ENCODE measurements at regions not wholly inside any gene's neighbourhood (a gene's known extent, or its start where the extent isn't known, plus 50 kb on each side); places are given as distances from the start of the nearest gene placed in this dataset.

DNA sequence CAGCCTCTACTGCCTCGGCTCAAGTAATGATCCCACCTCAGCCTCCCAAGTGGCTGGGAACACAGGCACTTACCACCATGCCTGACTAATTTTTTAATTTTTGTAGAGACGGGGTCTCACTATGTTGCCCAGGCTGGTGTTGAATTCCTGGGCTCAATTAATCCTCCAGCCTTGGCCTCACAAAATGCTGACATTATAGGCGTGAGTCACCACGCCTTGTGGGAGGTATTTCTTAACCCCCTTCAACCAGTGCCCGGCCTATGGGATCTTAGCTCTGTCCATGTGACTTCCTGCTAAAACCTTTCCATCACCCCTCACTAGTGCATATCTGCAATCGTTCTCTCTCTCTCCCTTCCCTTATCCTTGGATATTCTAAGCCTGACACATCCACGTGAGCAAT lies 86.4 kb downstream of the FOXD2 start:
- no peak for TF ChIP-seq EP300 (IDR thresholded peaks at IDR 0.05)
- TF ChIP-seq, protein P1, sequence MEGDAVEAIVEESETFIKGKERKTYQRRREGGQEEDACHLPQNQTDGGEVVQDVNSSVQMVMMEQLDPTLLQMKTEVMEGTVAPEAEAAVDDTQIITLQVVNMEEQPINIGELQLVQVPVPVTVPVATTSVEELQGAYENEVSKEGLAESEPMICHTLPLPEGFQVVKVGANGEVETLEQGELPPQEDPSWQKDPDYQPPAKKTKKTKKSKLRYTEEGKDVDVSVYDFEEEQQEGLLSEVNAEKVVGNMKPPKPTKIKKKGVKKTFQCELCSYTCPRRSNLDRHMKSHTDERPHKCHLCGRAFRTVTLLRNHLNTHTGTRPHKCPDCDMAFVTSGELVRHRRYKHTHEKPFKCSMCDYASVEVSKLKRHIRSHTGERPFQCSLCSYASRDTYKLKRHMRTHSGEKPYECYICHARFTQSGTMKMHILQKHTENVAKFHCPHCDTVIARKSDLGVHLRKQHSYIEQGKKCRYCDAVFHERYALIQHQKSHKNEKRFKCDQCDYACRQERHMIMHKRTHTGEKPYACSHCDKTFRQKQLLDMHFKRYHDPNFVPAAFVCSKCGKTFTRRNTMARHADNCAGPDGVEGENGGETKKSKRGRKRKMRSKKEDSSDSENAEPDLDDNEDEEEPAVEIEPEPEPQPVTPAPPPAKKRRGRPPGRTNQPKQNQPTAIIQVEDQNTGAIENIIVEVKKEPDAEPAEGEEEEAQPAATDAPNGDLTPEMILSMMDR (IDR thresholded peaks at IDR 0.05): no peak
- no peak for TF ChIP-seq POLR2AphosphoS5 (IDR thresholded peaks at IDR 0.05)
- no peak for TF ChIP-seq POLR2A (IDR thresholded peaks at IDR 0.05)

DNA sequence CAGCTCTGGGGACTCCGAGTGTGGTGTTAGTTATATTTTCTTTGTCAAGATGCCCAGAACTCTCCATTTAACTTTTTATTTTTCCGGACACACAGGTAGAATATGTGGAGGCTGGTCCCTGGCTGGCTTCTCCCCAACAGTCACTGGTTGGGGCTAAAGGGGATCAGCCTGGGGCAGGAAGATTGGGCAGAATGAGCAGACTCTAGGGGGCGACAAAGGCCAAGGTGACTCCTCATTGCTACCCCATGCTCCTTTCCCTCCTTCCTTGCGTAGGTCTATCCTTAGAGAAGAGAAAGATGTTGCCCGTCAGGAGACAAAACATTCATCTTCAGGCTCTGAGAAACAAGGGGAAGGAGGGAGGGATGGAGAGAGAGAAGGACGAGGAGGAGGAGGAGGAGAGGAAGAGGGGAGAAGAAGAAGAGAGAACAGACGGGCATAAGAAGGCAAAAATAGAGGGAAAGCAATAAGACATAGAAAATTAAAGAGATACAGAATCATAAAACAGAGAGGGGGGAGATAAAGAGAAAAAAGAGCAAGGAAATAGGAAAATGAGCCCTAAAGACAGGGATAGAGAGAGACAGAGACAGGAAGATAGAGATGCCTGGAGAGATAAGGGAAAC lies 89.9 kb downstream of the FOXD2 start:
- intact Hi-C loops (cut with DNase I): no loop called here
- H3K27me3 ChIP-seq: no peaks in the 10 kb centered on the region
- H3K4me1 ChIP-seq: peaks cover 0 to 3% (median 2%) of the 10 kb centered on the region in 4 donors
- WGBS, 2 donors: 24 to 54% methylated on average over 7 of the region's 7 CpGs
- no peak overlapping the region for H3K4me3 ChIP-seq
- H3K9me3 ChIP-seq: peaks cover 0 to 9% (median 2%) of the 10 kb centered on the region in 4 donors
- H3K36me3 ChIP-seq: no peaks in the 10 kb centered on the region
- H3K27ac ChIP-seq: no peak overlapping the region
- TF ChIP-seq, protein P1 (IDR thresholded peaks at IDR 0.05): peak in 2 of 4 experiments; percentile 17 to 35
- TF ChIP-seq EP300 (IDR thresholded peaks at IDR 0.05) (no peak), POLR2AphosphoS5 (IDR thresholded peaks at IDR 0.05) (no peak), POLR2A (IDR thresholded peaks at IDR 0.05) (no peak)
- DNase-seq: no peak

More for the DNA sequence above, 86.4 kb downstream of the FOXD2 start:
- H3K4me3 ChIP-seq: no peak overlapping the region
- H3K36me3 ChIP-seq: no peaks in the 10 kb centered on the region
- intact Hi-C loops (cut with DNase I): no loop called here
- peaks cover 0 to 5% (median under 1%) of the 10 kb centered on the region in 4 donors for H3K9me3 ChIP-seq
- DNase-seq: no peak
- no peaks in the 10 kb centered on the region for H3K27me3 ChIP-seq
- 74 to 82% methylated on average over 7 of the region's 7 CpGs for WGBS, 2 donors
- no peak overlapping the region for H3K27ac ChIP-seq
- H3K4me1 ChIP-seq: no peaks in the 10 kb centered on the region

DNA sequence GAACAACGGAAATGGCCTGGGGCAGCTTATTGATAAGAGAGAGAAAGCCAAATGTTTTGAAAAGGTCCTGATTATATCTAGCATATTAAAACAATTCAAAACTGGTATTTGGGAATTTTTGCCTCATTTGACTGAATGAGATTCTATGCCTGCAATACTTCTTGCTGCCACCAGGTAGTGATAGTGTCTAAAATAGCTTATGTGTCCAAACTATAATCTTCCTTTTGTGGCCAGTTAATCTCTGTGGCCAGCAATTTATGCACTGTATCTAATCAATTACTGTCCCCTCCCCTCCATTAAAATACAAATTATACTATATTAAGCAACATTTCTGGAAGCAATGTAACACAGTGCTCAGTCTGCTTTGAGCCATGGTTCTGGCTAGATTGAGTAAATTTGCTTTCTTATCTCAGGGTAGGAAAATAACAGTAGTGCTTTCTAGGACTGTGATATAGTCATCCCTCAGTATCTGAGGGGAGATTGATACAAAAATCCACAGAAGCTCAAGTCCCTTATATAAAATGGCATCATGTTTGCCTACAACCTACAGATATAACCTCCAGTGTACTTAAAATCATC lies 91.8 kb downstream of the FOXD2 start:
- Histone ChIP-seq H3K27me3 (no peaks in the 10 kb centered on the region), H3K27ac (no peak overlapping the region)

GRCh38 chr1:47532921-47533792 lies 95.3 kb downstream of the FOXD2 start:
- Histone ChIP-seq H3K9me3 (peaks cover 0 to 9% (median 2%) of the 10 kb centered on the region in 4 donors), H3K4me1 (peaks cover 0 to 19% (median 14%) of the 10 kb centered on the region in 4 donors), H3K27ac (peak overlapping the region in 3 of 4 donors; percentile 47 to 63 (median 58)), H3K4me3 (peak overlapping the region; percentile 29 to 53 (median 50)), H3K27me3 (no peaks in the 10 kb centered on the region), H3K36me3 (no peaks in the 10 kb centered on the region)
- 9 to 10% methylated on average over 54 of the region's 54 CpGs for WGBS, 2 donors
- intact Hi-C loops (cut with DNase I): loop anchor here (2.0 kb wide), 1 partner anchor 178 kb away; no protein-coding TSS in a partner anchor
- DNase-seq: peak; percentile 76
- peak in 1 of 4 donors; percentile 18 for TF ChIP-seq POLR2AphosphoS5 (IDR thresholded peaks at IDR 0.05)
- TF ChIP-seq EP300 (IDR thresholded peaks at IDR 0.05): no peak

More for the DNA sequence above, 91.8 kb downstream of the FOXD2 start:
- DNase-seq: no peak
- intact Hi-C loops (cut with DNase I): no loop called here
- WGBS, 2 donors: 80 to 84% methylated on average over 1 of the region's 1 CpG
- no peak overlapping the region for H3K4me3 ChIP-seq
- H3K4me1 ChIP-seq: peaks cover 0 to 19% (median 14%) of the 10 kb centered on the region in 4 donors
- no peaks in the 10 kb centered on the region for H3K36me3 ChIP-seq
- TF ChIP-seq, protein P1 (IDR thresholded peaks at IDR 0.05): peak in 2 of 4 experiments; percentile 21 to 35
- TF ChIP-seq EP300 (IDR thresholded peaks at IDR 0.05) (no peak), POLR2A (IDR thresholded peaks at IDR 0.05) (no peak), POLR2AphosphoS5 (IDR thresholded peaks at IDR 0.05) (no peak)
- H3K9me3 ChIP-seq: peaks cover 0 to 9% (median 2%) of the 10 kb centered on the region in 4 donors

Measured in sigmoid colon (tissue), 6 donors.